IPS DF 19.7 (cell line): ENCODE measurements at regions not wholly inside any gene's neighbourhood (a gene's known extent, or its start where the extent isn't known, plus 50 kb on each side); places are given as distances from the start of the nearest gene placed in this dataset.
"Not testable (repeated sequence)": the region's sequence is repeated elsewhere in the genome, so short reads cannot be mapped to it uniquely, and the experiment has no call there.

ENCODE experiments used
- DNase-seq: peaks from one replicate; pipeline ENCODE4 v3.0.0-alpha.2; 2013; ENCODE audit warnings: low read depth, low spot score

DNA sequence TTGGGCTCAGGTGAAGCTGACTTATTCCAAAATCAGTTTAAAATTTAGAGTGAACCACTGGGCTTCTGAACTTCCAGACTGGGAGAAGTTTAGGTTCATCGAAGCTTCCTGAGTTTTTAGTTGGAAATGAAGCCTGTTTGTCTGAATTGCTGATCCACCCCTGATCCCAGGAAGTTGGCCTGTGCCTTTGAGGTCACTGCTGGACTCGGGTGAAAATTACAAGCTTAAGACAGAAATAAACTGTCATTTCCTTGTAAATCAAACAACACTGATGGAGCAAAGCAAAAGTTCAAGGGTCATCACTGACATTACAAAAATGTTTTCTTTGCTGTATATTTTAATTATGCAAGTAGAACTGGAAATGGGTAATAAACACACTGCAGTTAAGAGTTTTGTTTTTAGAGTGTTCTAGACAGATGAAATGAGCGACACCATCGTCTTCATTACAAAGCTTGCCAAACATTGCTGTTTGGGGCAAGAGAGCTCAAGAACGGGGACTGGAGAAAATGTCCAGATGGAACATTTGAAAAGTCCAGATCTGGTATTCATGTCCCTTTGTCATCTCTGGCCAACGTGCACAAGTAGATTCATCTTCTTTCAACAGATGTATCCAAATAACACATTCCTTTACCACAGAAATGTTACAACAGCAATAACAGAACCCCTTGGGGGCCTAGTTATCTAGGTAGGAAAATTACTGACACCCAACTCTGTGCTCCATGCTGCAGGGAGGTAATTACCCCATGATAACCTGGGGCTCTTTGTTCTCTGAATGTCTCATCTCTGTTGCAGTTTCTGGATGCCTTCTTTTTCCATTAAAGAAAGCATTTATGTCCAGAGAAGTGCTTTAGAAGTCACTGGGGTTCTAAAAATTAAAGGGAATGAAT lies 142.4 kb upstream of the ERCC6L2 start:
- no peak for DNase-seq

DNA sequence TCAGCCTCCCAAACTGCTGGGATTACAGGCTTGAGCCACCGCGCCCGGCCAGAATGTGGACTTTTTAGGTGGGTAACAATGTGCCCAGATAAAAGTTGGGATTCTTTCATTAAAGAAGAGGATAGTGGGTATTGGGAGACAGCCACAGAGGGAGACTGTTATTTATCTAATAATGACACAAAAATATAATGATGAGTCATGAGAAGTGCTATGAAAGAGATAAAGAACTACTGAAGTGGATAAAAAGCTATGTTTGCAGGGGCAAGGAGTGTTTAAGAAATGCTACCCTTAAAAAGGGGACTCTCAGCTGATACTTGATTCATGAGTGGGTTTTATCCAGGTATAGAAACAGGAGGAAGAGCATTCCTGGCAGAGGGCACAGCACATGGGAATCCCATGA lies 143.6 kb upstream of the ERCC6L2 start:
- no peak for DNase-seq

DNA sequence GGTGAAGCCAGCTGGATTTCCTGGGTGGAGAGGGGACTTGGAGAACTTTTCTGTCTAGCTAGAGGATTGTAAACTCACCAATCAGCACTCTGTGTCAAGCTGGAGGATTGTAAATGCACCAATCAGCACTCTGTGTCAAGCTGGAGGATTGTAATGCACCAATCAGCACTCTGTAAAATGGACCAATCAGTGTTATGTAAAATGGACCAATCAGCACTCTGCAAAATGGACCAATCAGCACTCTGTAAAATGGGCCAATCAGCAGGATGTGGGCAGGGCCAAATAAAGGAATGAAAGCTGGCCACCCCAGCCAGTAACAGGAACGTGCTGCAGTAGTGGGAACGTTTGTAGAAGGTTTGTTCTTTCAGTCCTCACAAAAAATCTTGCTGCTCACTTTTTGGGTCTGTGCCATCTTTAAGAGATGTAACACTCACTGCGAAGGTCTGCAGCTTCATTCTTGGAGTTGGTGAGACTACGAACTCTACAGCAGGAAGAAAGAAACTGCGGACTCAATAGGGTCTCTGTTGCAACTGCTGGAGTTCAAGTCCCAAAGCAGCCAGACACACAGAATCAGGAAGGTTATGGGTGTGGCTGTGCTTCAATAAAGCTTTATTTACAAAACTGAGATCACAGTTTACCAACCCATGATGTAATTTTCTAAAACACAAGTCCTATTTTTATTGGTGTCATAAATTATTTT lies 145.7 kb upstream of the ERCC6L2 start:
- no peak for DNase-seq

DNA sequence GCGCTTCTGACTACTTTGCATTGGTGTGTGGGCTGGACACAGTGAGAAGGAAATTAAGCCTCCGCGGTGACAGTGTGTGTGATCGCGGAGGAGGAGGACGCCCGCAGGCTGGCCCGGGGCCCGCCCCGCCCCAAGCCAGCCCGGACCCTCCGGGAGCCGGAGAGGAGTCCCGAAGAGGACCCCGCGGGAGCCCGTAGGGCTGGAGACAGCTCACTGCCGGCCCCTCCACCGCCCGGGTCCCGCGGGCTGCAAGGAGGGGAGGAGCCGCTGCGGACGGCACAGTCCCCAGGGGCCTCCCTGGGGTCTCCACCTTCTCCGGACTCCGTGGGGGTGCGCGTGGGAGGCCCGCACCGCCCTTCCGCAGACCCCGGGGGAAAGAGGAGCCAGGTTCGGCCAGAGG lies 146.4 kb upstream of the ERCC6L2 start:
- DNase-seq: no peak

DNA sequence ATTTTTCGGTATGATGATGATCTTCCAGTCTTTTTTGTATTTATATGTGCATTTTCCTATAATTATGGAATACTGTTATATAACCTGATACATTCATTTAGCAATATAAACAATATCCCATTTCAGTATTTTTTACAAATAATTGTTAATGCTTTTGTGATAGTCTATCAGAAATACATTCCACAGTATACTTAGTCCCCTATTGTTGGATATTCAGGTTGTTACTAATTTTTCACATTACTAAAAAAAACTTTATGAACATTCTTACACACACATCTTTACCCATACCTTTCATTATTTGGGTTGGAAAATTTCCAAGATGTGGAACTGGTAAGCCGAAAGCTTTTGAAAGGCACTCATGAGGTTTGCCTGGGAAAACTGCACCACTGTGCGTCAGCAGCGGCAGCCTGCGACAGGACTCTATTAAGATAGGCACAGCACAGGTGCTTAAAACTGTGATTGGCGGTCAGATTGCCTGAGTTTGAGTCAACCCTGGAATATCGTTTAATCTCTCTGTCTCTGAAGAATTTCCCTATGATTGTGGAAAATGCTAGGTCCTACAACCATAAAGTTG lies 147.5 kb upstream of the ERCC6L2 start:
- no peak for DNase-seq

DNA sequence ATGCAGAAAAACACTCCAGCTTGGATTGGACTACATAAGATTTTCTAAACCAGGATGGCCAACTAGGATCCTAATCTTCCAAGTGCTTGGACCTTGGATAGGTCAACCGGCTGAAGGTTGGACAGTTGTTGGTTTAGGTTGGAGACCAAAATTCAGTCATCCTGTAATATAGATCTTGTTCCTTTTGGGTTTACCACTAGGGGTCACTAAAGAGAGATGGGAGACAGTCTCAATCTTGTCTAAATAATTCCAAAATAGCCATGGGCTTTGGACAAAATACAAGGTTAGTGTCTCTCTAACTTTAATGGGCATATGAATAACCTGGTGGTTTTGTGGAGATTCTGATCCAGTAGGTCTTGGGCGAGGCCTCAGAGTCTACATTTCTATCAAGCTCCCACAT lies 148.7 kb upstream of the ERCC6L2 start:
- no peak for DNase-seq

DNA sequence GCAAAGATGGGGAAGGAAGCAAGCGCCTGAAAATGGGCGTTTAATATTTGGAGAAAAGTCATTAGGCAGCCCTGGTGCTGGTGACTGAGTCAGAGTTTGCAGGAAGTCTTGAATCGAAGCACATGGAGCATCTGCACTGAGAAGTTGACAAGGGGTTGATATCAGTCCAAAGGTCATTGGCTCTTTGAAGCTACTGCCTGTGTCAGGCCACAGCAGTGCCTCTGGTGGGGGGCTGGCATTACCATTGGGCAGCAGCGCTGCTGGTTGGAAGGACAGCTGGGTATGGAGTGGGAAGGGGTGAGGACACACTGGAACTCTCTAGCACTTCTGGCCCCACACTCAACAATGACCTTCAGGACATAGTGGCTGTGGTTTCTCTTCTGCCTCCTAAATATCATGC lies 150.4 kb upstream of the ERCC6L2 start:
- no peak for DNase-seq

DNA sequence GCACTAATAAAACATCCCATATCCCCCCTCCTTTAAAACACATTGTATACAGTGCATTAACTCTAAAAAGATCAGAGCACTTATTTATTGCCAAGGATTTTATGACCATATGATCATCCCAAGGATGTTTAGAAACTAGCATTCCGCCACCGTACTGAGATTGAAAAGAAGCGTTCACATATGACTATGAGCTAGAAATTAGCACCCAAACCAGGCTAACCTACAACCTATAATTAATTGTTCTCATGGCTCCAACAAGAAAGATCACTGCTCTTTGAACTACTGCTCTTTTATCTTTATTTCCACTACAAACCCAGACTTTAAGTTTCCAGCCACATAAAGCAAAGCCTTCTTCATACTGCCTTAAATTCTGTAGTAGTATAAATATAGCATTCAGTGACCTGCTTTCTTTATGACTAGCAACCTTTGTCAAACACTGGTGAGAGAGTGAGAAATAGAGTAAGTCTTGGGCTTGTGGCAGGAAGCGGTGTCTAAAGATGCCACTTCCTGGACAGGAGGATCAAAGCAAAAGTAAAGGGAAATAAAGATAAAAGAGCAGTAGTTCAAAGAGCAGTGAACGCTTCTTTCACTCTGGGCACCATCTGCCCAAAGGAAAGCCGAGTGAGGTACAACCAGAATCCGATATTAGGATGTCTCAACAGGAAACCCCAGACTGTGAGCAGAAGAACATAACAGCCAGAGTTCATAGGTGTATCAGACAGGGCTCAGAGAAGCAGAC lies 151.1 kb upstream of the ERCC6L2 start:
- no peak for DNase-seq

DNA sequence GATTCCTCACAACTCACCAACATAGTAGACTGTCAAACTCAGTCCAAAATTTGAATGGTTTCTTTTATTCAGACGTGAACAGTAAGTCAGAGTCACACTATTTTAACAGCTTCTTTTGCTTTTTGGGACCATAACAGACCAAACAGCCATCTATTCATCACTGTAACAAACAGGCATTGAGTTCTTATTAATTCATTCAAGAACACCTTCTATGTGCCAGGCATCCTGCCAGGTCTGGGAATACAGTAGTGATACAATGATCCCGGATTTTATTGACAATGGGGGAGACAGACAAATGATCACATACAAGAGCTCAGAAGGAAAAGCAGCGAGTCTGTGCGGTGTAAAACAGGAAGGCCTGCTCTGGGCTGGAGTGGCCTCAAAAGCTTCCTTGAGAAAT lies 153.3 kb upstream of the ERCC6L2 start:
- no peak for DNase-seq

DNA sequence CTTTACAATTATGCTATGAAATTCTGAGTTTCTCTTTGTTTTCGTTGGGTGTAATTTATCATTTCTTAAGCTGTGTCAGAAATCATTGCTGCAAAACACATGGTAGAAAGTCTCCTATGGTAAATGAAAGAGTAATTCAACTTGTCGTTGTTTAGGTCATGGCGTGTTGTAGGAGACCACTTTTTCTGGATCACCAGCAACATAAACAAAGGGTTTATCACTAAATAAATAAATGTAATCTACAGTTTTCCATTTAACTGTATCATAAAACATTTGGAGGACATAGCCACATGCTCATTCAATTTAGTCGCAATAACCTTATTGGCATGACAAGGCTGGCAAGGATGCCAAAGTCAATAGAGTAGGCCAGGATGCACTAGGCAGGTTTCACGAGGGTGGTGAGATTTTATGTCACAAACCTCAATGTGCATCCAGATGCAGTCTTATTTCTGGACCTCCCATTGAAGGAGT lies 154.4 kb upstream of the ERCC6L2 start:
- no peak for DNase-seq

DNA sequence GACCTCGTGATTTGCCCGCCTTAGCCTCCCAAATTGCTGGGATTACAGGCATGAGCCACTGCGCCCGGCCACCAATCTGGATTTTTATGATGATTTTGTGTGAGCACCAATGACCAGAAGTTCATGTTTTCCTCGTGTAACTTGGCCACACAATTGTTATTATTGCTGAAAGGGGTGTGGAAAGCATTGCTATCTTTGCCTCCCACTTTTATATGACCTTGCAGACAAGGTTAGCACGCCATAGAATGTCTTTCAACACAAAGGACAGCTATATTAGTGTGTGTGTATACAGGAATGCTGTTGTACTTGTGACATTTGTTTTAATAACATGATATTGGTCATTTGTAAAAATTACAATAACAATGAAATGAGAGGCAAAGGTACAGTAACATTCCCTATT lies 155.0 kb upstream of the ERCC6L2 start:
- no peak for DNase-seq

DNA sequence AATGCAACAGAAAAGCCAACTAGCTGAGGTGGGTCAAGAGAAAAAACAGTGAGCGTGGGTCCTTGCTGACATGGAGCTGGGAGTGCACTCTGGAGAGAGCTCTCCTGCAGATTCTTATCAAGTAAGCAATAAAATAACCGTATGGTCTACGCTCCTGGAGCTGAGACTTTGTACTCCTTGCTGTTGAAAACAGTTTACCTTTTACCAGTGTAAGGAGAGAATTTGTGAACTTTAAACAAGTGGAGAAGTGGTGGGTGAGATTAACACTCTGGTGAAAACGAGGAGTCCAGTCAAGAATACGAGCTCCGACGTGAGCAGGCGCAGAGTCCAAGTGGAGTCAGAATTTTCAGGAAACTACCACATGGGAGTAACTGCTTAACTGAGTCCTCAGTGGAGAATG lies 156.1 kb upstream of the ERCC6L2 start:
- DNase-seq: no peak

DNA sequence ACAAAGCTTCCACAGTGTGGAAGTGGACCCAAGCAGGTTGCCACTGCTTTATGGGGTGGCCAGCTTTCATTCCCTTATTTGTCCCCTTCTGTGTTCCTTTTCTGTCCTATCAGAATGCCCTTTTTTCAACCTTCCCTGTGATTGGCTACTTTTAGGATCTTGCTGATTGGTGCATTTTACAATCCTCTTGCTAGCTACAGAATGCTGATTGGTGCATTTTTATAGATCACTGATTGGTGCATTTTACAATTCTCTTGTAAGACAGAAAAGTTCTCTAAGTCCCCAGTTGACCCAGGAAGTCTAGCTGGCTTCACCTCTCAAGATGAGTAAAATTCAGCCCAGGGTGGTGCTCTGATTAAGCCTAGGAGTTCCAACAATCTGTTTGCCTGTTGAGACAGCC lies 157.2 kb upstream of the ERCC6L2 start:
- no peak for DNase-seq

DNA sequence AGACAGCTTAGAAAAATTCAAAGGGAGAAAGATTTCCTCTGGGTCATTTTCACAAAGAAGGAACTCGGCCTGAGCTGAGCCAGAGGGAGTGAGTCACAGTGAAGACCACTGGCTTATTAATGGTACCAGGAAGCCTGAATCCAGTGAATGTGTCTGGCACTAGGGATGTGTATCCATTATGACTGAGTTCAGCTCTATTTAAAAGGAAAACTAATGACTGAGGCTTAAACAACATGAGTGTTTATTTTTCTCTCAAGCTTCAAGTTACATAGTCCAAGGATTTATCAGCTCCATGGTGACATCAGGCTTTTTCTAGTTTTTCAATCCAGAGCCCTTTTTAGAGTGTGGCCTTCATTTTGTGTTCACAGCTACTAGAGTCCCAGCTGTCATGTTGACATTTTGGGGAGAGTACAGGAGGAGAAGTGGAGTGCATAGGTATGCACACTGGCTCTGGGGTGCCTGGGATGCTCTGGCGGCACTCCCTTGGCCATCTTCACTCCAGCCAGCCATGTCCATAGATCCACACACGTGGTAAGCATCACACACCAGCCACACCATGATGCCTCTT lies 159.5 kb upstream of the ERCC6L2 start:
- no peak for DNase-seq

DNA sequence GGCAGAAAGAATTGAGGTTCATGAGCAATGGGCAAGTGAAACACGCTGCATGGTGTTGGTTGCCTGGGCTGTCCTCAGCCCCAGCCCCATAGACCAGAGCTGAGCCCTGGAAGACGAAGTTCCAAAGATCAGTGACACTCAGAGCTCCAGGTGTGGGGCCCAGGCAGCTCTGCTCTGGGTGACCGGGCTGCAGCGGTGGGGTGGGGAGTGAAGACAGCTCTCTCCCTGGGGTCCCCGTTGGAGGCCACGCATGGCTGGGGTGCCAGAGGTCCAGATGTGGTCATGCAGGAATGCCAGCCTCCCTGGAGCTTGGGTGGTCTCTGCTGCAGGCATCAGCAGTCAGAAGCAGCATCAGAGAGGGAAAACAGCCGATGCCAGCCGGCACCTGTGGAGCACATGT lies 165.0 kb upstream of the ERCC6L2 start:
- no peak for DNase-seq

DNA sequence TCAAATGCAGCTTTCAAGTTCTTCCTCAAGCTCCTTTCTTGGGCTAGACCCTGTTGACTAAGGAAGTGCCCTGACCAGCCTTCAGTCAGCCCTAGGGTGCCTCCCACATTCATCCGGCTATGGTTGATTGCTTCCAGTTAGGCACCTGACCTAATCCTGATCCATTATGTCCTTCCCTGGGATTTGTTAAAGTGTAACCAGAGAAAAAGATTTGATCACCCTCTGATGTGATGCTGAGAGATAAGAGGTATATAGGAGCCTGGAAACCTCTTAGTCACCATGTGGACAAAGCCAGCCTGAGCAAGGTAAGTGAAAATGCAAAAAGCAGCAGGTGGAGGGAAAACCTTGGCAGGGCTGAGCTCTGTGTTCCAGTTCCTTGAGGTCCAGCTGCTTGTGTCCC lies 178.8 kb upstream of the ERCC6L2 start:
- DNase-seq: no peak

DNA sequence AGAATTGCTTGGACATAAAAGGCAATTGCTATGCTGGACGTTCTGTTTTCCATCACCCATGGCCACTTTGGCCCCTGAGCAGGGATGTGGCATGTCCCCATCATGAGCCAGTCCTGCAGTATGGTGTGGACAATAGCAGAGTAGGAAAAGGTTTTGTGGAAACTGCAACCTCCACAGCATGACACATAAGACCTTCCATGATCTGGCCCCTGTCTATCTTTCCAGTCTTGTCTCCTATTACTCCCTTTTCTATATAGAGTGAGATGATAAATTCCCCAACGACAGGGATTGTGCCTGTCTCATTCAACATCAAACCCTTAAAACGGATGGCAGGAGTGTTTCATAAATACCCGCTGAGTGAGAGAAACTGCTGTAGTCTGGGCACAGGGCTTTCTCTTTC lies 174.7 kb upstream of the PTCH1 start:
- no peak for DNase-seq

DNA sequence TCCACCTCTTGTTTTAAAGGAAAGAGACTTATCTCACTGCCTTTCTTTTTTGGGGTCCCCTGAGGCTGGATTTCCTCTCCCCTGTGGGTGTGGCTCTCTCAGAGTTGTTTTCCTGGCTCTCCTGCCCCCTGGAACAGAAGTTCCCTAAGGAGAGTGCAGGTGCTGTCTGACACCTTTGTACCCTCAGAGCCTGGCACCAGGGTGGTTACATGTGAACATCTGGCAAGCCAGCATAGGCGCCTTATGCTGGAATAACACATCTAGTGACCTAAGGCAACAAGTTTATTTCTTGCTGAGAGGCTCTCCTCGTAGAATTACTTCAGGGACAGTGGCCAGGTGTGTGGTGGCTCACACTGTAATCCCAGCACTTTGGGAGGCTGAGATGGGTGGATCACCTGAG lies 172.9 kb upstream of the PTCH1 start:
- no peak for DNase-seq

DNA sequence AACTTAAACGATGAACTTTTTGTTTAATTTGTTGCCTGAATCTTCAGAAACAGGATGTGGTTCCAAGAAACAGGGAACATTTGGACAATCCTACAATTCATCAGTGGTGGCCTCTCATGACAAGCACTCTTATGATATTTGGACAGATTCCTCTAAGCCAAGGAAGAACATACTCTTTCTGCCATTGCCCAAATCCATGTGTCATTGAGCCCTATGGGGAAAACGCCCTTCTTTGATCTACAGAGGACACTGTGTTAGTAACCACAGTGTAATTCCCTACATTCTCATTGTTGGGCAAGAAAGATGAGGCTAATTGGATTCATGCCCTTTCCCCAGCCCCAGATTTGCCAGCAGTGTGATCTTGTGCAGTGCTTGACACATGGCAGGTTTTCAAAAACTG lies 167.7 kb upstream of the PTCH1 start:
- no peak for DNase-seq

DNA sequence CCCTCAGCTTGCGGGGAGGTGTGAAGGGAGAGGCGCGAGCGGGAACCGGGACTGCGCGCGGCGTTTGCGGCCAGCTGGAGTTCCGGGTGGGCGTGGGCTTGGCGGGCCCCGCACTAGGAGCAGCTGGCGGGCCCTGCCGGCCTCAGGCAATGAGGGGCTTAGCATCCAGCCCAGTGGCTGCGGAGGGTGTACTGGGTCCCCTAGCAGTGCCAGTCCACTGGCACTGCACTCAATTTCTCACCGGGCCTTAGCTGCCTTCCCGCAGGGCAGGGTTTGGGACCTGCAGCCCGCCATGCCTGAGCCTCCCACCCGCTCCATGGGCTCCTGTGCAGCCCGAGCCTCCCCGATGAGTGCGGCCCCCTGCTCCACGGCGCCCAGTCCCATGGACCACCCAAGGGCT lies 163.5 kb upstream of the PTCH1 start:
- DNase-seq: not testable (repeated sequence)

DNA sequence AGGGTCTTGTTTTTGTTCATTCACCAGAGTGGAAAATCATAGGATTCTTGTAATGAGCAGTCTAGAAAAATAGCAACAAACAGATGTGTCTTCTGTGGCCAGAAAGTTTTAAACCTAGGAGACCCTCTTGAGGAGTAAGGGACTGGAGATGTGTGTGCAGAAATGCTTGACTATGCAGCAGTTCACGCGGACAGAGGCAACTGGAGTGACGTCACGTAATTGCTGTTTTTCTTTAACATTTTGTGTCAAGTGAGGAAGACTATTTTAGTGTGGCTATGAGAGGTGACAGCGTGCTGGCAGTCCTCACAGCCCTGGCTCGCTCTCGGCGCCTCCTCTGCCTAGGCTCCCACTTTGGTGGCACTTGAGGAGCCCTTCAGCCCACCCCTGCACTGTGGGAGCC lies 163.1 kb upstream of the PTCH1 start:
- DNase-seq: no peak

DNA sequence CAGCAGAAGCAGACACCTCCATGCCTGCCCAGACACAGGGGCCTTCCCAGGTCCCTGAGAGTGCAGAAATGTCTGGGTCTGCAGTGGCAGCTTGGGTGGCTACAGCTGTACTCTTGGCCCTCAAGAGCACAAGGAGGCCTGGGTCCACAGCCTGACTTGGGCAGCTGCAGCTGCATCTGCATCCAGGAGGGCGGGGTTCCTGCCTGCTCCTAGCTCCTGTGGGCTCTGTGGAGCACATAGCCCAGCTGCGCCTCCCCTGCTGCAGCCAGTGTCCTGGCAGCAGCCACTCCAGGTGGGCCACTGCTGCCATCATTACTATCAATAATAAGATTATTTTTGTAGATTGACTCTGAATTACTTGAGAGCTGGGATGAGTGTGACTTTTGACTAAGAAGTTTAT lies 162.0 kb upstream of the PTCH1 start:
- DNase-seq: no peak
